Fibroblast of villous mesenchyme (primary cell): ENCODE measurements at regions not wholly inside any gene's neighbourhood (a gene's known extent, or its start where the extent isn't known, plus 50 kb on each side); places are given as distances from the start of the nearest gene placed in this dataset.

Source experiments
- DNase-seq: peaks from one replicate; pipeline ENCODE4 v3.0.0-alpha.2; 2010; ENCODE audit warnings: low read depth
- H3K4me3 ChIP-seq: 2 replicates; pipeline ENCODE4 v1.5.1; 2011; ENCODE audit warnings: low read depth, mild to moderate bottlenecking, low read length
- TF ChIP-seq, protein P1 (sequence below): IDR thresholded peaks from 2 replicates; pipeline ENCODE4 v1.5.1; 2012; ENCODE audit warnings: low read depth, mild to moderate bottlenecking, low read length; ENCODE audit not compliant: insufficient read depth

DNA sequence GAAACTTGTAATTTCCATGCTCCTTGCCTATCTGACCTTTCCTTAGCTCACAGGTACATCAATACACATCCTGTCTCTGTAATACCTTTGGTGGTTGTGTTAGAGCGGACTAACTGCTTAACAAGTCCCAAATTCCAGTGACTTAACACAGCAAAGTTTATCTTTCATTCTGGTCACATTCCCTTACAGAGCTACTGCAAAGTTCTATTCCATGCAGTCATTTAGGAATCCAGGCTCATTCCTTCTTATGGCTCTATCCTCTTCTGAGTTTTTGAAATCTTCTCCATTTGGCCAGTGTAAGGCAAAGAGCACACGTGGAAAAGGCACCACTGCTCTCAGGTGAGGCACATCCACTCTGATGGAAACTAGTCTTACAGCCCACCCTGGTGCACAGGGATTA, 238.6 kb upstream of the ANKRD55 start:
- TF ChIP-seq, protein P1, sequence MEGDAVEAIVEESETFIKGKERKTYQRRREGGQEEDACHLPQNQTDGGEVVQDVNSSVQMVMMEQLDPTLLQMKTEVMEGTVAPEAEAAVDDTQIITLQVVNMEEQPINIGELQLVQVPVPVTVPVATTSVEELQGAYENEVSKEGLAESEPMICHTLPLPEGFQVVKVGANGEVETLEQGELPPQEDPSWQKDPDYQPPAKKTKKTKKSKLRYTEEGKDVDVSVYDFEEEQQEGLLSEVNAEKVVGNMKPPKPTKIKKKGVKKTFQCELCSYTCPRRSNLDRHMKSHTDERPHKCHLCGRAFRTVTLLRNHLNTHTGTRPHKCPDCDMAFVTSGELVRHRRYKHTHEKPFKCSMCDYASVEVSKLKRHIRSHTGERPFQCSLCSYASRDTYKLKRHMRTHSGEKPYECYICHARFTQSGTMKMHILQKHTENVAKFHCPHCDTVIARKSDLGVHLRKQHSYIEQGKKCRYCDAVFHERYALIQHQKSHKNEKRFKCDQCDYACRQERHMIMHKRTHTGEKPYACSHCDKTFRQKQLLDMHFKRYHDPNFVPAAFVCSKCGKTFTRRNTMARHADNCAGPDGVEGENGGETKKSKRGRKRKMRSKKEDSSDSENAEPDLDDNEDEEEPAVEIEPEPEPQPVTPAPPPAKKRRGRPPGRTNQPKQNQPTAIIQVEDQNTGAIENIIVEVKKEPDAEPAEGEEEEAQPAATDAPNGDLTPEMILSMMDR: no peak
- H3K4me3 ChIP-seq: no peak overlapping the region
- no peak for DNase-seq

DNA sequence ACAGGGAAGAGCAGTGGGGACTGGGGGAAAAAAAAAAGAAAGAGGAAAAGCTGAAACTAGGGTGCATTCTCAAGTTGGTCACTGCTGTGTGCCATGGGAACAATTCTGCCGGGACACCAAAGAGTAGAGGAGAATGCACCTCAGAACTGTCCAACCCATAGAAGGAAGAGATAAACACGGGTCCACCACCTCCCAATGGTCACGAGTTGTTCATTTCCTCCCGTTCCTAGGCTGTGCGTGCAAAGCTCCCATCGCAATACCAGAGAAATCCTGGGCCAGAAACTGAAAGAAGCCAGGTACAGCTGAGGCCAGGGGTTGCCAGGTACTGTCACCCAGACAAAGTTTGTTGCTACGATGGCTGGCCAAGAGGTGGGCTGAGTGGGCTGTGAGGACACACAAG, 236.9 kb upstream of the ANKRD55 start:
- DNase-seq: no peak
- TF ChIP-seq, protein P1: no peak
- H3K4me3 ChIP-seq: no peak overlapping the region

DNA sequence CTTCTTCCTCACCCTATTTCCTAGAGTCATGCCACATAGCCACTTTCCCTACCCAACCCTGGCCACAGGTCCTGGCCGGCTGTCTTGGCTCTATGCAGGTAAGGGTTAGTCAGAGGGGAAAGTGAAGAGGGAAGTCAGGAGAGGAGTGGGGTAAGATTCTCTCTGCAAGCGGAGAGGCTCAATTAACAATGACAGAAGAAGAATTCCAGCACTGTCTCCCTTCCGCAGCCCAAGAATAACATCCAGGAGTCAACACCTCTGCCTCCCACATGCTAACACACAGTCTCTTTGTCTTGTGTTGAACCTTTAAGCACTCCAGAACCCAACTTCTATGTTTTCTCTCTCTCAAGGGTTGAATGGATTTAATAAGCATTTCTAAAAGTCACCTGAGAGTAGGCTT, 235.1 kb upstream of the ANKRD55 start:
- TF ChIP-seq, protein P1: no peak
- H3K4me3 ChIP-seq: no peak overlapping the region
- no peak for DNase-seq

DNA sequence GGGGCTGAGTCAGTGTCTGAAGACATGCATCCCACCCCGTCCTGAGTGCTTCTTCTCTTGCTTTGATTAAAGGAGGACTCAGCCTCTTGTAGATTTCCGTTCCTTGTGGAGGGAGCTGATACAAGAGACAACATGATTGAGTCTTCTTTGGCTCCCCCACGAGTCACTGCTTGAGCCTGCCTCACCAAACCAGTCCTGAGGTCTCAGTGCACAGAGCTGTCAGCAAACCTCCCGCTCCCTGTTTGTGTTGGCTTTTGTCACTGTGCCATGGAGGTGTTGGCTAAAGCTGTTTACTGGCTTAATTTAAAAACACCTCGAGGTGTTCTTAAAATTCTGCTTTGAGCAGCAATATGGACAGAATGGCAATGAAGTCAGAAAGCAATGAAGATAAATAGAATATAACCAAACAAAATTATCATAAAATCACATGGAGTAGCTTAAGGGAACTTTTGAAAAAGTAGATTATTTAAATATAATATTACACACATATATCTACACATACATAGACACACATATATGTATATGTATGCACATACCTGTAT, 234.1 kb upstream of the ANKRD55 start:
- TF ChIP-seq, protein P1: no peak
- H3K4me3 ChIP-seq: no peak overlapping the region
- DNase-seq: no peak

DNA sequence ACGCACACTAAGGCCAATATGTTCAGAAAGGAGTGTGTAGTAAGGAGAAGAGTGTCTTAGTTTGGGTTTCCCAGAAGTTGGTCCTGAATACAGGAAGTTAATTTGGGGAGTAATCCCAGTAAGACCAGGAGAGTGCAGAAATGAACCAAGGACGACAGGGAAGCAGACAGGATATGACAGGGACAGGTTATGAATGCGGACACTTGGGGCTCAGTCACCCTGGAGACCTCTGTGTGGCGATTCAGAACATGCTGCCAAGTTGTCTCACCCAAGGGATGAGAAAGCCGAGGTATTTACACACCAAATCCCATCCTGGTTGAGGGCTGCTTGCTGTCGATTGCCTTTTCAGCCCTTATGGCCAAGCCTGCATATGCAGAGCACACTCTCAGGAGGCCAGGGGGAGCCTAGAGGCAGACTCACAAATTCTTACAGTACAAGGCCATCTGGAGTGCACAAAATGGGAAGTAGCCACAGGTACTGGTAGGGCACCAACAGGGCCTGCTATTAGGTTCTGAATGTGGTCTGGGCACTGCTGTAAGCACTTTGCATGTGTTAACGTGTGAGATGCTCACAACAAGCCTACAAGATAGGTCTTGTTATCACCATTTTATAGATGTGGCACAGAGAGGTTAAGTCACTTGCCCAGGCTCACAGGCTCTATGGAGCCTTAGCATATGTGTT, 233.1 kb upstream of the ANKRD55 start:
- no peak overlapping the region for H3K4me3 ChIP-seq
- TF ChIP-seq, protein P1: no peak
- no peak for DNase-seq

DNA sequence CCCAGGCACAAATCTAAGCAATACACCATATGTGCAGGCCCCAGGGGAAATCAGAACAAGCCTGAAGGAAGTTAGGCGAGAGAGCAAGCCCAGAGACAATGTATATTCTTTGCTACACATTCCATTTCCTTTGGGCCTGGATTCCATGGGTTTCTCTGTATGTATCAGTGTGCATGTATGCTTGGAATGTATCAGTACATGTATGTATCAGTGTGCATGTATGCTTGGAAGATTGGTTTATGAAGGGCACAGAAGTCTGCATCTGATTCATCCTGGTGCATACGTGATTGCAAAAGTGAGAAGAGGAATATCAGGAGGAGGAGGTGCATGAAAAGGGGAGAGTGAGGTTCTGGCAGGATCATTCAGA, 232.6 kb upstream of the ANKRD55 start:
- TF ChIP-seq, protein P1: no peak
- no peak overlapping the region for H3K4me3 ChIP-seq
- DNase-seq: no peak
